ENCODE measurements at regions not wholly inside any gene's neighbourhood (a gene's known extent, or its start where the extent isn't known, plus 50 kb on each side); places are given as distances from the start of the nearest gene placed in this dataset.

DNA sequence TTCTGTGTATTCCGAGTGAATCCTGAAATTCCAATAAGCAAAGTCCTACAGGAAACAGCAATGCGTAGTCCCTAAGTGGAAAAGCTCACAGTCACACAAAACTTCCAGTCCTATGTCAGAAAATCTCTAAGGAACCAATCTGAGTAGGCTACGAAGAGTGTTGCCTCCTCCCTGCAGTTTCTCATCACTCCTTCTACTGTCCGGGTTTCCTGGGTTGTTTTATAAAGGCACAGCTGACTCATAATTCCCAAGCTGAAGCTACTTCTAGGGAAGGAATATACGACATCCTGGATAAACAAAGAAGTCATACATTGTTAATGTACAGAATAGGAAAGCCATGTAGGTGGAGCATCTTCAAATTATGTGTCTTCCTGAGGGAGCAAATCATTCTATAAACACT is 65.7 kb upstream of the RGMA start:
- no peak for TF ChIP-seq EZH2 (IDR thresholded peaks at IDR 0.05; ENCODE audit: insufficient read depth, poor library complexity, severe bottlenecking)
- TF ChIP-seq EZH2phosphoT487 (IDR thresholded peaks at IDR 0.05; ENCODE audit: insufficient read depth, low read depth) = no peak
